ENCODE measurements at regions not wholly inside any gene's neighbourhood (a gene's known extent, or its start where the extent isn't known, plus 50 kb on each side); places are given as distances from the start of the nearest gene placed in this dataset.
A peak's percentile ranks its signal among the peaks of the same experiment; 100 is the strongest.
"Not testable (repeated sequence)": the region's sequence is repeated elsewhere in the genome, so short reads cannot be mapped to it uniquely, and the experiment has no call there.

DNA sequence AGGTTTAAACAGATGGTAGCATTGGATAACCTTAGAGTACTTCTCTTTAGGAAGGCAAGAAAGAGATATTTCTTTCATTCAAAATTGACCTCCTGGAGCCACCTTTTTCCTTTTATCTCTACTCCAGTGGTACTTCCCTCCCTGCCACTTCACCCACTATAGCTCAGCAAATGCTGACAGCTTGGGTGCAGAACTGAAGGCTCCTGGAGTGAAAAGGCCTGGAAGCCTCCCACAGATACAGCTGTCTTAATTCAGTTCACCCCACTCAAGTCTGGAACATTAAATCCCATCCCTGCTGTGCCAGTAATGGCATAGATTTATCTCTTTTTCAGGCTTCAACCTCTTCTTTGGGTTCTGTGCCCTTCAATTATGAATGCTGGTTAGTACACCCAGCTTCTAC is 140.3 kb downstream of the NEDD1 start:
- no peaks in the 10 kb centered on the region for H3K9me3 ChIP-seq (ENCODE audit: control insufficient read depth, low read depth, low read length)
- H3K27me3 ChIP-seq (ENCODE audit: control insufficient read depth, insufficient read depth, low read length): no peaks in the 10 kb centered on the region
- no peak overlapping the region for H3K27ac ChIP-seq (ENCODE audit: low read length)
- H3K36me3 ChIP-seq (ENCODE audit: control insufficient read depth, low read depth, low read length): no peaks in the 10 kb centered on the region
- H3K4me1 ChIP-seq (ENCODE audit: control insufficient read depth, low read depth, low read length): peaks cover 18% of the 10 kb centered on the region
- H3K4me3 ChIP-seq (ENCODE audit: low read length): no peak overlapping the region
- H3K9ac ChIP-seq (ENCODE audit: low read length): no peak overlapping the region

DNA sequence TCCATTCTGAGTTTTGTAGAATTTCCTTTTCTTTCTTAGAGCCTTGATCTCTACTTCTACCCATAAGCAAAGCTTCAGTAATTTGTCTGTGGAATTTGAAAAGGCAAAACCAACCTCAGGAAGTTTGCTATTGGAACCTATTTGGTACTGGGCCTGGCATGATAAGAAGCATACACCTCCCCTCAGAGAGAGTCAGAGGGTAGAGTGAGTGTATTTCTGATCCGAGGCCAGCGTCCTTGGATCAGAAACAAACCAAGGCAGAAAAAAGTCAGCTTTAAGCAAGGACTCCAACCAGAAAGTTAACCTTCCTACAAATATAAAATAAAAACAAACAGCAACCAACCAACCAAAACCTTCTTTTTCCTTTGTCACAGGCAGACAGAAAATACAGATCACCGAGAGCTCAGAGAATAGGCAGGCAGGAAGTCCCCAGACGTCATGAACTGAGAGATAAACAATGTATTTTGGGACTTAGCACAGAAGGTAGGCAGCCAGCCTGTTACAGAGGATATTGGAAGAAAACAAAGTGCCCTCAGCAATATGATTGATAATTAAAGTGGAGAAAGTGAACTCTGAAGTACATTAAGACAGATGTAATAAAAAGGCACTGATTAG is 141.5 kb downstream of the NEDD1 start:
- no peaks in the 10 kb centered on the region for H3K27me3 ChIP-seq (ENCODE audit: control insufficient read depth, insufficient read depth, low read length)
- no peaks in the 10 kb centered on the region for H3K36me3 ChIP-seq (ENCODE audit: control insufficient read depth, low read depth, low read length)
- H3K27ac ChIP-seq (ENCODE audit: low read length): no peak overlapping the region
- H3K9ac ChIP-seq (ENCODE audit: low read length): no peak overlapping the region
- H3K9me3 ChIP-seq (ENCODE audit: control insufficient read depth, low read depth, low read length): no peaks in the 10 kb centered on the region
- peaks cover 18% of the 10 kb centered on the region for H3K4me1 ChIP-seq (ENCODE audit: control insufficient read depth, low read depth, low read length)
- H3K4me3 ChIP-seq (ENCODE audit: low read length): no peak overlapping the region

DNA sequence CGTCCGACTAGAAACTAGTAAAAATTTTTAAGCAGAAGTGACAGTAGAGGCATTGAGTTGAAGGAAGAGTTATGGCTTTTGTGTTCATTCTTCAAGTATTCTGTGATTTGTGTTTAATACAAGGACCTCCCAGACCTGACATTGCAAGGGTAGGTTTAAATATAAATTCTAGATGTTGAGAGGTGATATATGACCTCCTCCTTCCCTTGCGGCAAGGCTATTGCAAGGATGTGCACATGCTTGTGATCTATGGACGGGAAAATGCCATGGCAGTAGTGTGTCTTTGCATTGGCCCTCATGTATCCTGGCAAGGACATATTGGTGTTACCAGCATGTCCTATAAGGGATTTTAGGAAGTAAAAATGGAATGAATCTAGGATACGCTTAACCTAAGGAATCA is 143.5 kb downstream of the NEDD1 start:
- Histone ChIP-seq H3K27ac (ENCODE audit: low read length) (no peak overlapping the region), H3K27me3 (ENCODE audit: control insufficient read depth, insufficient read depth, low read length) (no peaks in the 10 kb centered on the region), H3K36me3 (ENCODE audit: control insufficient read depth, low read depth, low read length) (no peaks in the 10 kb centered on the region), H3K4me3 (ENCODE audit: low read length) (no peak overlapping the region), H3K4me1 (ENCODE audit: control insufficient read depth, low read depth, low read length) (peaks cover 11% of the 10 kb centered on the region), H3K9me3 (ENCODE audit: control insufficient read depth, low read depth, low read length) (no peaks in the 10 kb centered on the region), H3K9ac (ENCODE audit: low read length) (no peak overlapping the region)

DNA sequence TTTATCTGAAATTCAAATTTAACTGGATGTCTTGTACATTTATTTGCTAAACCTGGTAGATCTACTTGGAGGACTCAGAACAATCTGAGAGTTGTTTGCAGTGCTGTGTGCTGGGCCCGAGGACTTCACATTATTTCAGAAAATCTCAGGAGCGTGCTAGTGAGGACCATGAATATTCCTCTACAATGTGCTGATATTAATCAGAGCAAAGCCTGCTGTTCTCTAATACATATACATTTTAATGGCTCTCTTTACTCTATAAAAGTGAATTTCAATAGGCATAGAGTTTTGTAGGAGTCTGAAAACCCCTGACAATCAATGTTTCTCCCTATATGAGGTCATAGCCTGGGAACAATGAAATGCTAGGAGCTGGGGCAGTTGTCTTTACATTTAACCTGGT is 144.3 kb downstream of the NEDD1 start:
- Histone ChIP-seq H3K9me3 (ENCODE audit: control insufficient read depth, low read depth, low read length) (no peaks in the 10 kb centered on the region), H3K27ac (ENCODE audit: low read length) (no peak overlapping the region), H3K36me3 (ENCODE audit: control insufficient read depth, low read depth, low read length) (no peaks in the 10 kb centered on the region), H3K9ac (ENCODE audit: low read length) (no peak overlapping the region), H3K4me1 (ENCODE audit: control insufficient read depth, low read depth, low read length) (peaks cover 11% of the 10 kb centered on the region), H3K27me3 (ENCODE audit: control insufficient read depth, insufficient read depth, low read length) (no peaks in the 10 kb centered on the region), H3K4me3 (ENCODE audit: low read length) (no peak overlapping the region)

DNA sequence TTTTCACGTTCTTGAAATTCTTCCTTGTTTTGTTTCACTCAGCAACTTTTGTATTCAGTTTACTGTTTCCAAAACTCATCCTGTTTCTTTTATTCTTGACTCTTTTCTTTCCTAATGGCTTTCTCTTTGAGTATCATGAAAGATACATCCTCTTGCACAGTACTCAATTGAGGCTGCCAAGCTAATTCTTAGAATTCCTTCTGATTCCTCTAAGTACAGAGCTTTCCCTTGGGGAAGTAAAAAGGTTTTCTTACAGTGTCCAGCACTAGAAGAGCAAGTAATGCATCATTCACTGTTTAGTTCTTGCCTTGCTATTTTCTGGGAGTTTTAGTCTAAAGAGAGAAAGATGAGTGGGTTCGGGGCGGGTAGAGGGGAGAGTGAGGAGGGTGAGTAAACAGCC is 154.1 kb downstream of the NEDD1 start:
- H3K9ac ChIP-seq (ENCODE audit: low read length): no peak overlapping the region
- no peak overlapping the region for H3K4me3 ChIP-seq (ENCODE audit: low read length)
- H3K9me3 ChIP-seq (ENCODE audit: control insufficient read depth, low read depth, low read length): no peaks in the 10 kb centered on the region
- no peaks in the 10 kb centered on the region for H3K36me3 ChIP-seq (ENCODE audit: control insufficient read depth, low read depth, low read length)
- H3K27ac ChIP-seq (ENCODE audit: low read length): no peak overlapping the region
- no peaks in the 10 kb centered on the region for H3K27me3 ChIP-seq (ENCODE audit: control insufficient read depth, insufficient read depth, low read length)
- H3K4me1 ChIP-seq (ENCODE audit: control insufficient read depth, low read depth, low read length): no peaks in the 10 kb centered on the region

DNA sequence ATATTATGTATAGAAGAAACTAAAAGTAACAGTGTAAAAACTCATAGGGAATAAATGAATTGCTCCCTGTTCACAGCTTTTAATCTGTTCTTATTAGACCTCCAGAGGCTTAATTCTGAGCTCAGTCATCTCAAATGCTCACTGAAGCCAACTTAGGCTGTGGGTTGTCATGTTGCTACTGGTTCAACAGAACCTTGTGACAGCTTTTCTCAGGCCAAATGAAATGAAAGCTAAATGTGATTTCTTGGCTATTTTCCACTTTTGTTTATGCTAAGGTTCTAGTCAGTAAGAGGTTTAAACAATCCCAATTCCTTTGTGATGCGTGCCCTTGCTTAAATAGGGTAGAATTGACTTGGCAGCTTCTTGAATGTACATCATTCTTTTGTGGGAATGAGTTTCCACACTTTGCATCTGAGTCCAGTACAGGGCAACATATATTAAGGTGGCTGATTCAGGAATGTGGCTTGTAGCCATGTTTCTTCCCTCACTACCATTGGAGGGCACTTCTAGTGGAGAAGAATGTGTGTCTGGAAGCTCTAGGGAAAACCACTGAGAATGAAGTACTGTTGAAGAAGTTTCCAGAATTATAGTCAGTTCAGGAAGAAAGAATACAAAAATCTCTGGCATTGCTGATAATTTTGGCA is 156.4 kb downstream of the NEDD1 start:
- H3K9me3 ChIP-seq (ENCODE audit: control insufficient read depth, low read depth, low read length): no peaks in the 10 kb centered on the region
- no peak overlapping the region for H3K4me3 ChIP-seq (ENCODE audit: low read length)
- no peaks in the 10 kb centered on the region for H3K27me3 ChIP-seq (ENCODE audit: control insufficient read depth, insufficient read depth, low read length)
- no peaks in the 10 kb centered on the region for H3K36me3 ChIP-seq (ENCODE audit: control insufficient read depth, low read depth, low read length)
- H3K9ac ChIP-seq (ENCODE audit: low read length): no peak overlapping the region
- H3K27ac ChIP-seq (ENCODE audit: low read length): no peak overlapping the region
- H3K4me1 ChIP-seq (ENCODE audit: control insufficient read depth, low read depth, low read length): no peaks in the 10 kb centered on the region

DNA sequence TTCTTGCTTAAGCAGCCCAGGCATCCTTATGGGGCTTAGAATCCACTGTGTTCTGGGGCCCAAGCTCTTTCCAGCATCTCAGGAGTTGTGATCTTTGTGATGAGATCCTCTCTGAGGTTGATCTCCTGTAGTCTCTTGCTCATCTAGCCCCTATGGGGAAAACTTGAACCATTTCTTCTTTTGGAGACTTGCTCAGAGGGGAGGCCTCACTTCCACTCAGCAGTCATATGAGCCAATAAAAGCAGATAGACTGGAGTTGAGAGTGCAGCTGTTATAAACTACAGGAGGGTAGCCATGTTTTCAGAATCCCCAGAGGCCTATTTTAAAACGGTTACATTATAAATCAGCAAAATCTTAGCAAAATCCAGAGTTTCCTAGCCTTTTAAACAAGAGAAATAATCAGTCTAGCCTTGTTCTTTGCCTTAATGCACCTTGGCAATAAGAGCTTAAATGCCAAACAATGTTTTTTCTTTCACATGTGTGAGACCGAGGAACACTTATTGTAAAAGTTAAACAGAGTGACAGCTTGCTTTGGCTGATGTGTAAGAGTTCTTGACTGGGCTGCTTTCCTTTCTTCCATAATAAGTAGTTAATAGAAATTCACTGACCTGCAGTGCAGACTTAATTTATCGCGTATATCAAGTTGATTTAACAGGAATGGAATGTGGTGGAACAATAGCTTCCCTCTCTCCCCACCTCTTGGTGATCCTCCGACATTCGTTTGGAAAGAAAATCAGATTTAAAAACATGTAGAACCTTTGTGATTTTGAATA is 168.3 kb downstream of the NEDD1 start:
- no peak overlapping the region for H3K4me3 ChIP-seq (ENCODE audit: low read length)
- no peaks in the 10 kb centered on the region for H3K36me3 ChIP-seq (ENCODE audit: control insufficient read depth, low read depth, low read length)
- H3K27me3 ChIP-seq (ENCODE audit: control insufficient read depth, insufficient read depth, low read length): no peaks in the 10 kb centered on the region
- H3K9me3 ChIP-seq (ENCODE audit: control insufficient read depth, low read depth, low read length): no peaks in the 10 kb centered on the region
- H3K4me1 ChIP-seq (ENCODE audit: control insufficient read depth, low read depth, low read length): peaks cover 13% of the 10 kb centered on the region
- peak overlapping the region; percentile 39 for H3K27ac ChIP-seq (ENCODE audit: low read length)
- peak overlapping the region; percentile 36 for H3K9ac ChIP-seq (ENCODE audit: low read length)

DNA sequence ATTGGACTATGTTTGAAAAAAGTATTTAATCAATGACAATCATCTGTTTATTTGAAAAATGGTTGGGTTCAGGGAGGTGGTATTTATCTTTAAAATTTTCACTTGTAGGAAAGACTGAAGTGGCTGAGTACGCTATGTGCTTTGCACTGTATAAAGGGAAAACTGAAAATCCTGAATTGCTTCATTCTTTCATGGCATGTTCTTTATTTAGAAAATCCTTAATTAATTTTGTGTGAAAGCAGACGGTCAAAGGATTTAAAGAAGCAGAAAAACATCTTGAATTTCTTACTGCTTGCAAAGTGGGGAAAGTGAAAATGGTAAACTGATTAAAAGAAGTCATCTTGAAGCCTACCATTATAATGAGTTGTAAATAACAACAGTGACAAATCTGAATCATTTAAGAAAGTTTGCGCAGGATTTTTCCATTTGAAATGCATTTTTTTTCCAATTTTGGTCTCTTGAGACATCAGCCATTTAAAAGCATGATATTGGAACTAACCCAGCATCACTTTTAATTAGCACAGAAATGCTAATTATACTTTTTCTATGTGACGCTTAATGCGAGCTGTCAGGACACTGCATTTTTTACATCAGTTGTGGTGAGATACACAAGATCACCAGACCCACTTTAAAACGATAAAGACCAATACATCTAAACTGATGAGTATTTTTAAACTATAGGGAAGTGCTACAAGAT is 169.0 kb downstream of the NEDD1 start:
- Histone ChIP-seq H3K4me3 (ENCODE audit: low read length) (no peak overlapping the region), H3K36me3 (ENCODE audit: control insufficient read depth, low read depth, low read length) (no peaks in the 10 kb centered on the region), H3K9me3 (ENCODE audit: control insufficient read depth, low read depth, low read length) (no peaks in the 10 kb centered on the region), H3K4me1 (ENCODE audit: control insufficient read depth, low read depth, low read length) (peaks cover 13% of the 10 kb centered on the region), H3K9ac (ENCODE audit: low read length) (peak overlapping the region; percentile 36), H3K27me3 (ENCODE audit: control insufficient read depth, insufficient read depth, low read length) (no peaks in the 10 kb centered on the region), H3K27ac (ENCODE audit: low read length) (no peak overlapping the region)

DNA sequence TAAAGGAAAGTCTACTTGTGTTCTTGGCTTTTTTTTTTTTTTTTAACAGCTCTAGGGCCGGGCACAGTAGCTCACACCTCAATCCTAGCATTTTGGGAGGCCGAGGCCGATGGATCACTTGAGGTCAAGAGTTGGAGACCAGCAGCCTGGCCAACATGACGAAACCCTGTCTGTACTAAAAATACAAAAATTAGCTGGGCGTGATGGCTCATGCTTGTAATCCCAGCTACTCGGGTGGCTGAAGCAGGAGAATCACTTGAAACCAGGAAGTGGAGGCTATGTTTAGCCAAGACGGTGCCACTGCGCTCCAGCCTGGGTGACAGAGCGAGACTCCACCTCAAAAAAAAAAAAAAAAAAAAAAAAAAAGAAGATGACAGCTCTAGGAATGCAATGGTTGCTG is 169.9 kb downstream of the NEDD1 start:
- not testable (repeated sequence) for H3K9me3 ChIP-seq (ENCODE audit: control insufficient read depth, low read depth, low read length); H3K27ac ChIP-seq (ENCODE audit: low read length); H3K9ac ChIP-seq (ENCODE audit: low read length); H3K27me3 ChIP-seq (ENCODE audit: control insufficient read depth, insufficient read depth, low read length); H3K36me3 ChIP-seq (ENCODE audit: control insufficient read depth, low read depth, low read length); H3K4me3 ChIP-seq (ENCODE audit: low read length)
- peaks cover 13% of the 10 kb centered on the region for H3K4me1 ChIP-seq (ENCODE audit: control insufficient read depth, low read depth, low read length)

DNA sequence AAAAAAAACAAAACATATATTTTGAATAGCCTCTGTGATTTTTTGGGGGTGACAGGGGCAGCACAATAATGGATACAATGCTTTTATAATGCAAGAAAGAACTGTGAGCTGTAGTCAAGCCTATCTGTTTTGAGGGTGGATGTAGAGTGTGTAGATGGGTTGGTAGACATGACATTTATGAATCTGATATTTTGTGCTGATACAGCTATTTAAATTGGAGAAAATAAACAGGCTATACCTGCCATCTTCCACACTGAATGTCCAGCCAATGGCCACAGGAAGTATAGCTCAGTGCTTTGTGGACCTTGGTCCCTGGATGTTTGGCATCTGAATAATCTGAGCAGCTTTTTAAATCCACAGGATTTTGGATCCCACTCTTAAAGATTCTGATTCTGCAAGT is 175.0 kb downstream of the NEDD1 start:
- no peaks in the 10 kb centered on the region for H3K27me3 ChIP-seq (ENCODE audit: control insufficient read depth, insufficient read depth, low read length)
- H3K9me3 ChIP-seq (ENCODE audit: control insufficient read depth, low read depth, low read length): no peaks in the 10 kb centered on the region

DNA sequence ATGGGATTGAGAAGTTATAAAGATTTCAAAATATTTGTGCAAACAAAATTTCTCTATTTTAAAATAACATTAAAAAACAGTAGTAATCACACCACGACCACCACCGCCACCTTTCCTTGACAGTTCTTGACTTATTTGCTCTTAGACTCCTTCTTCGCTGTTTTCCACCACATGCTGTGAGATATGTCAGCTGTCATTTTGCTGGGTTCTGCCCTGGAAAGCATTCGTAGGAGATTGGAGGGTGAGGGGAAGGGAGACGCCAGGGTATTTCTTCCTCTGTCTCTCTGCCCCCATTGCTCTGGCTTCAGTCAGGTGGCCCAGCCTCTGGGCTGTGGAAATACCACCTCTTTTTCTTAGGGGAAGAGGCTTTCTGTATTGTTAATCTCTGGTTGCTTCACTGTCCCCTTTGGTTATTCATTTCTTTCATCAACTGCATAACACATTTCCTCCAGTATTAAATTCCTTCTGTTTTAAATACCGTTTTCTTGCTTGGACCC is 186.2 kb downstream of the NEDD1 start:
- no peak overlapping the region for H3K27ac ChIP-seq (ENCODE audit: low read length)
- no peak overlapping the region for H3K4me3 ChIP-seq (ENCODE audit: low read length)
- peaks cover 12% of the 10 kb centered on the region for H3K4me1 ChIP-seq (ENCODE audit: control insufficient read depth, low read depth, low read length)
- H3K9me3 ChIP-seq (ENCODE audit: control insufficient read depth, low read depth, low read length): no peaks in the 10 kb centered on the region
- no peaks in the 10 kb centered on the region for H3K36me3 ChIP-seq (ENCODE audit: control insufficient read depth, low read depth, low read length)
- H3K9ac ChIP-seq (ENCODE audit: low read length): no peak overlapping the region
- no peaks in the 10 kb centered on the region for H3K27me3 ChIP-seq (ENCODE audit: control insufficient read depth, insufficient read depth, low read length)

More for the DNA sequence above, 175.0 kb downstream of the NEDD1 start:
- H3K36me3 ChIP-seq (ENCODE audit: control insufficient read depth, low read depth, low read length): no peaks in the 10 kb centered on the region
- H3K4me1 ChIP-seq (ENCODE audit: control insufficient read depth, low read depth, low read length): no peaks in the 10 kb centered on the region
- no peak overlapping the region for H3K9ac ChIP-seq (ENCODE audit: low read length)
- H3K4me3 ChIP-seq (ENCODE audit: low read length): no peak overlapping the region
- no peak overlapping the region for H3K27ac ChIP-seq (ENCODE audit: low read length)

Measured in iPS-18a (cell line).